H1 (cell line): ENCODE measurements at regions not wholly inside any gene's neighbourhood (a gene's known extent, or its start where the extent isn't known, plus 50 kb on each side); places are given as distances from the start of the nearest gene placed in this dataset.

ENCODE experiments used
- ATF3 ChIP-seq: IDR thresholded peaks from 2 replicates; pipeline ENCODE4 v1.6.1; 2011; ENCODE audit warnings: low read depth, mild to moderate bottlenecking, low read length; ENCODE audit not compliant: insufficient read depth
- RNF2 ChIP-seq: fragments of 200-900, 300-1000 bp; sonication (generic); IDR thresholded peaks from 2 replicates; pipeline ENCODE4 v1.7.1; 2016; ENCODE audit warnings: borderline replicate concordance, low read depth, mild to moderate bottlenecking, antibody characterized with exemption, low read length; ENCODE audit not compliant: poor library complexity, severe bottlenecking; ENCODE audit errors: missing control alignments

- TF ChIP-seq RNF2, result no peak
- no peak for TF ChIP-seq ATF3
Observed at GRCh38 chr11:103850419-103851165, 185.8 kb upstream of the DDI1 start (continued).
